Stomach (tissue), 8 donors: ENCODE measurements at regions not wholly inside any gene's neighbourhood (a gene's known extent, or its start where the extent isn't known, plus 50 kb on each side); places are given as distances from the start of the nearest gene placed in this dataset.

ENCODE experiments used
- DNase-seq, 2 donors: peaks; one replicate each; pipeline versions ENCODE4 v3.0.0 to v3.0.0-alpha.2; 2013 to 2019
- H3K27ac ChIP-seq, 5 donors: fragments of 200-600 bp in 4 of 5; sonication (generic) in 4 of 5; one replicate each; pipeline ENCODE4 v1.5.1; 2013 to 2019; ENCODE audit warnings: mild to moderate bottlenecking in 1 of 5, moderate library complexity in 1 of 5
- H3K27me3 ChIP-seq, 3 donors: fragments of 200-600 bp; sonication (generic); one replicate each; pipeline ENCODE4 v1.5.1; 2017 to 2019; ENCODE audit warnings: mixed run types in 1 of 3
- H3K36me3 ChIP-seq, 4 donors: fragments of 200-600 bp; sonication (generic); 1 replicate in 3 of 4; 2 replicates in 1 of 4; pipeline ENCODE4 v1.5.1; 2016 to 2019
- H3K4me1 ChIP-seq, 4 donors: fragments of 200-600 bp; sonication (generic); one replicate each; pipeline ENCODE4 v1.5.1; 2016 to 2019
- H3K4me3 ChIP-seq, 4 donors: fragments of 200-600 bp; sonication (generic) in 3 of 4; one replicate each; pipeline ENCODE4 v1.5.1; 2016 to 2019; ENCODE audit warnings: mild to moderate bottlenecking in 1 of 4
- H3K9me3 ChIP-seq, 4 donors: fragments of 200-600 bp; sonication (generic); one replicate each; pipeline ENCODE4 v1.5.1; 2016 to 2019
- EP300 ChIP-seq: sonication (generic); formaldehyde crosslinking; IDR thresholded peaks from one replicate; pipeline ENCODE4 v1.6.1; 2017; ENCODE audit warnings: antibody characterized with exemption
- POLR2A ChIP-seq, 4 donors: fragments of 450-650 bp; IDR thresholded peaks; one replicate each; pipeline ENCODE4 v1.6.1; 2016; ENCODE audit warnings: antibody characterized with exemption in 4 of 4, control low read depth in 2 of 4, mild to moderate bottlenecking in 1 of 4, moderate library complexity in 1 of 4
- POLR2AphosphoS5 ChIP-seq, 3 donors: sonication (generic); formaldehyde crosslinking; IDR thresholded peaks; one replicate each; pipeline ENCODE4 v1.6.1; 2016; ENCODE audit warnings: antibody characterized with exemption in 3 of 3
- WGBS, 5 donors: extraction: QIAGEN DNeasy Blood & Tissue Kit in 3 of 5; methylation state at CpG; one replicate each; pipeline versions ENCODE4 v1.1.5 to v1.1.7; 2013 to 2018; 5-methylcytosine and 5-hydroxymethylcytosine counted together
- intact Hi-C: fragments of 100-400 bp; cut with DNase I; formaldehyde crosslinking; loops from one replicate; pipeline ENCODE4 v1.15.1; 2023; ENCODE audit warnings: low total_unique reads
- TF ChIP-seq, protein P1 (sequence below), 7 experiments: fragments of 450-650 bp in 4 of 7; fragments of 200-600 bp in 3 of 7; sonication (generic) in 3 of 7; IDR thresholded peaks; one replicate each; pipeline ENCODE4 v1.5.1; 2016 to 2019; ENCODE audit warnings: antibody characterized with exemption in 7 of 7, control low read depth in 2 of 7, mild to moderate bottlenecking in 1 of 7
- donor health status: healthy with polysubstance abuse.
- donor health status: Bipolar disorder and iron deficiency.
- donor health status: healthy.

DNA sequence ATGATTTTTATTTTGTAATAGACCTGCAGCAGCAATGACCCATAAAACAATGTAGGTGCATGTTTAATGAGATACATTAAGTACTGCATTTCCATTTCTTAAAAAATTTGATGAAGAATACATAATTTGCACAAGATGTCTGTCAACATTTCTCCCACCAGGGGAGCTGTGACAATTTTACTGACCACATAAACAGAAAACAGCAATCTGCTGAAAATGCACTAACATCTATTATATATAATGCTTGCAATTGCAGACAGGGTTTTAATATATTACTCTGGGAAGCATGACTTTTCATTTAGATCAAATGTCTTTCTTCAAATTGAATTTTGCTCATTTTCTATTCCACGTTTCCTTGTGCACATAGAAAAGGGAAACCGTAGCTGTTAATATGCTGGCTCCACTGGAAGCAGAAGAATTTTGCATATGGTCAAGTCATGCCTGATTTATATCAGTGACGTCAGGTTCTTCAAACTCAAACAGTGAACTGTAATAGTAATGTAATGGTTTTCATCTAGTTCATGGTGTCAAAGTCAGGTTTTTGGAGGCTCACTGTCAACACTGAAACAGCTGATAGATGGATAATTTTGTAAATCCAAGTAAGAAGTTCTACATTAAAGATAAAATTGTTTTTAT, 79.8 kb upstream of the IGF1R start:
- Histone ChIP-seq H3K4me1 (no peaks in the 10 kb centered on the region), H3K27me3 (peaks cover 0 to 17% (median 4%) of the 10 kb centered on the region in 3 donors), H3K9me3 (no peaks in the 10 kb centered on the region), H3K27ac (no peak overlapping the region), H3K4me3 (no peak overlapping the region), H3K36me3 (no peaks in the 10 kb centered on the region)
- DNase-seq, result no peak
- intact Hi-C loops, result no loop called here
- 74 to 82% (median 77%) methylated on average over 3 of the region's 3 CpGs for WGBS, 5 donors
- TF ChIP-seq EP300 (no peak), POLR2AphosphoS5 (IDR thresholded peaks at IDR 0.05) (no peak), POLR2A (IDR thresholded peaks at IDR 0.05) (no peak)
- TF ChIP-seq, protein P1, sequence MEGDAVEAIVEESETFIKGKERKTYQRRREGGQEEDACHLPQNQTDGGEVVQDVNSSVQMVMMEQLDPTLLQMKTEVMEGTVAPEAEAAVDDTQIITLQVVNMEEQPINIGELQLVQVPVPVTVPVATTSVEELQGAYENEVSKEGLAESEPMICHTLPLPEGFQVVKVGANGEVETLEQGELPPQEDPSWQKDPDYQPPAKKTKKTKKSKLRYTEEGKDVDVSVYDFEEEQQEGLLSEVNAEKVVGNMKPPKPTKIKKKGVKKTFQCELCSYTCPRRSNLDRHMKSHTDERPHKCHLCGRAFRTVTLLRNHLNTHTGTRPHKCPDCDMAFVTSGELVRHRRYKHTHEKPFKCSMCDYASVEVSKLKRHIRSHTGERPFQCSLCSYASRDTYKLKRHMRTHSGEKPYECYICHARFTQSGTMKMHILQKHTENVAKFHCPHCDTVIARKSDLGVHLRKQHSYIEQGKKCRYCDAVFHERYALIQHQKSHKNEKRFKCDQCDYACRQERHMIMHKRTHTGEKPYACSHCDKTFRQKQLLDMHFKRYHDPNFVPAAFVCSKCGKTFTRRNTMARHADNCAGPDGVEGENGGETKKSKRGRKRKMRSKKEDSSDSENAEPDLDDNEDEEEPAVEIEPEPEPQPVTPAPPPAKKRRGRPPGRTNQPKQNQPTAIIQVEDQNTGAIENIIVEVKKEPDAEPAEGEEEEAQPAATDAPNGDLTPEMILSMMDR (IDR thresholded peaks at IDR 0.05), result no peak

DNA sequence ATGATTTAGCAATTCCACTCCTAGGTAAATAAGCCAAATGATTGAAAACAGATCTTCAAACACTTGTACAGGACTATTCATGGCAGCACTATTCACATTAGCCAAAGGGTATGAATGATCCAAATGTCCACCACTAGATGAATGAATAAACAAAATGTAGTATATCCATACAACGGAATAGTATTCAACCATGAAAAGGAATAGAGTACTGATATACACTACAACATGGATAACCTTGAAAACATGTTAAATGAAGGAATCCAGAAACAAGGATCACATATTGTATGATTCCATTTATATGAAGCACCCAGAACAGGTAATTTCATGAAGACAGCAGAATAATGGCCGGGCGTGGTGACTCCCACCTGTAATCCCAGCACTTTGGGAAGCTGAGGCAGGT, 78.2 kb upstream of the IGF1R start:
- TF ChIP-seq, protein P1 (IDR thresholded peaks at IDR 0.05), result no peak
- TF ChIP-seq POLR2AphosphoS5 (IDR thresholded peaks at IDR 0.05), result no peak
- TF ChIP-seq EP300, result no peak
- no peak for TF ChIP-seq POLR2A (IDR thresholded peaks at IDR 0.05)

GRCh38 chr15:98580572-98580971, 67.8 kb upstream of the IGF1R start:
- peak in 1 of 2 donors; percentile 54 for DNase-seq

More for the DNA sequence above, 78.2 kb upstream of the IGF1R start:
- no peak for DNase-seq
- no peaks in the 10 kb centered on the region for H3K9me3 ChIP-seq
- H3K27me3 ChIP-seq, result peaks cover 0 to 22% (median 4%) of the 10 kb centered on the region in 3 donors
- H3K27ac ChIP-seq, result no peak overlapping the region
- intact Hi-C loops, result no loop called here
- H3K4me1 ChIP-seq, result no peaks in the 10 kb centered on the region
- 94 to 99% (median 96%) methylated on average over 3 of the region's 3 CpGs for WGBS, 5 donors
- H3K36me3 ChIP-seq, result no peaks in the 10 kb centered on the region
- H3K4me3 ChIP-seq, result no peak overlapping the region

DNA sequence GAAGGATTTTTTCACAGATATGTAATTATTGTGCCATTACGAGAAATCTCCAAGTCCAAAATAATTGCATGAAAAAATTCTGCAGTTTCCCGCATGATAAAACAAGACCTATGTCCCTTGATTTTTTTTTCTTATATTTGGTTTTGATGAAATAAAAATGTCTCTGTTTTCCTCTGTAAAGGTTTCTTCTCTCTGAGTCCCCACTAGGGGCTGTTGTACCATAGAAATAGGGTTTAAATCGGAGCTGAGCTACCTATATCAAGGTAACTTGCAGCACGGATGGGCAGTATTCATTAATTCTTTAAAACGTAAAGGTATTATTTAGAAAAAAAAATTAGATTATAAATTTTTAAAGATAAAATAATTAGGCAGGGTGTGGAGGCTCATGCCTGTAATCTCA, 66.6 kb upstream of the IGF1R start:
- no peak overlapping the region for H3K27ac ChIP-seq
- peaks cover 0 to 3% (median 0%) of the 10 kb centered on the region in 4 donors for H3K9me3 ChIP-seq
- intact Hi-C loops, result no loop called here
- 36 to 51% (median 46%) methylated on average over 5 of the region's 5 CpGs for WGBS, 5 donors
- no peak overlapping the region for H3K4me3 ChIP-seq
- TF ChIP-seq POLR2AphosphoS5 (IDR thresholded peaks at IDR 0.05), result no peak
- TF ChIP-seq, protein P1 (IDR thresholded peaks at IDR 0.05), result peak in 1 of 7 experiments; percentile 10
- peaks cover 0 to 3% (median 0%) of the 10 kb centered on the region in 4 donors for H3K4me1 ChIP-seq
- H3K36me3 ChIP-seq, result no peaks in the 10 kb centered on the region
- peak in 1 of 2 donors; percentile 20 for DNase-seq
- peaks cover 7 to 88% (median 45%) of the 10 kb centered on the region in 3 donors for H3K27me3 ChIP-seq

More at GRCh38 chr15:98580572-98580971, 67.8 kb upstream of the IGF1R start:
- TF ChIP-seq, protein P1 (IDR thresholded peaks at IDR 0.05), result no peak
- TF ChIP-seq POLR2A (IDR thresholded peaks at IDR 0.05) (no peak), POLR2AphosphoS5 (IDR thresholded peaks at IDR 0.05) (no peak), EP300 (no peak)
- peaks cover 7 to 76% (median 40%) of the 10 kb centered on the region in 3 donors for H3K27me3 ChIP-seq
- intact Hi-C loops, result no loop called here
- peaks cover 0 to 3% (median 0%) of the 10 kb centered on the region in 4 donors for H3K4me1 ChIP-seq
- H3K27ac ChIP-seq, result no peak overlapping the region
- no peak overlapping the region for H3K4me3 ChIP-seq
- H3K9me3 ChIP-seq, result peaks cover 0 to 3% (median 0%) of the 10 kb centered on the region in 4 donors
- H3K36me3 ChIP-seq, result no peaks in the 10 kb centered on the region
- whole genome bisulfite sequencing, 5 donors, result 17 to 26% (median 22%) methylated on average over 8 to 11 of the region's 11 CpGs
